Smooth muscle cell (in vitro differentiated cells): ENCODE measurements at regions not wholly inside any gene's neighbourhood (a gene's known extent, or its start where the extent isn't known, plus 50 kb on each side); places are given as distances from the start of the nearest gene placed in this dataset.
A peak's percentile ranks its signal among the peaks of the same experiment; 100 is the strongest.

ENCODE experiments used
- DNase-seq: peaks from one replicate; lab custom pipeline; 2025; ENCODE audit not compliant: unreplicated experiment; lab: John Stamatoyannopoulos, UW
- H2AFZ ChIP-seq: fragments of 200-600 bp; sonication (generic); 2 replicates; pipeline ENCODE4 v1.6.0; 2016; ENCODE audit warnings: antibody characterized with exemption, low read depth, mild to moderate bottlenecking
- H3F3A ChIP-seq: fragments of 200-600 bp; sonication (generic); 2 replicates; pipeline ENCODE4 v1.6.0; 2017; ENCODE audit warnings: antibody characterized with exemption, low read depth
- H3K27ac ChIP-seq: fragments of 200-600 bp; sonication (generic); 2 replicates; pipeline ENCODE4 v1.5.1; 2016; ENCODE audit warnings: low read depth, mild to moderate bottlenecking
- H3K27me3 ChIP-seq: fragments of 200-600 bp; sonication (generic); 2 replicates; pipeline ENCODE4 v1.6.1; 2016; ENCODE audit warnings: low read depth, mild to moderate bottlenecking
- H3K36me3 ChIP-seq: fragments of 200-600 bp; sonication (generic); 2 replicates; pipeline ENCODE4 v1.5.1; 2016; ENCODE audit warnings: low read depth
- H3K4me1 ChIP-seq: fragments of 200-600 bp; sonication (generic); 2 replicates; pipeline ENCODE4 v1.5.1; 2016; ENCODE audit warnings: low read depth
- H3K4me2 ChIP-seq: fragments of 200-600 bp; sonication (generic); 2 replicates; pipeline ENCODE4 v1.6.0; 2016; ENCODE audit warnings: mild to moderate bottlenecking
- H3K4me3 ChIP-seq: fragments of 200-600 bp; sonication (generic); 2 replicates; pipeline ENCODE4 v1.5.1; 2016; ENCODE audit warnings: mild to moderate bottlenecking
- H3K79me2 ChIP-seq: fragments of 200-600 bp; sonication (generic); 2 replicates; pipeline ENCODE4 v1.6.0; 2016; ENCODE audit warnings: low read depth, mild to moderate bottlenecking
- H3K9ac ChIP-seq: fragments of 200-600 bp; sonication (generic); 2 replicates; pipeline ENCODE4 v1.6.0; 2016; ENCODE audit warnings: low read depth
- H3K9me3 ChIP-seq: fragments of 200-600 bp; sonication (generic); replicated peaks from 2 replicates; pipeline ENCODE4 v1.5.1; 2016; ENCODE audit warnings: low read depth
- H4K20me1 ChIP-seq: fragments of 200-600 bp; sonication (generic); 2 replicates; pipeline ENCODE4 v1.6.0; 2016; ENCODE audit warnings: low read depth
- CTCF ChIP-seq: fragments of 200-600 bp; sonication (generic); IDR thresholded peaks from 2 replicates; pipeline ENCODE4 v1.5.1; 2017; ENCODE audit warnings: borderline replicate concordance, mild to moderate bottlenecking, antibody characterized with exemption; ENCODE audit not compliant: insufficient read depth, poor library complexity, severe bottlenecking
- WGBS: methylation state at CpG from one replicate; pipeline ENCODE4 v1.1.7; 2016; ENCODE audit warnings: low lambda C conversion rate; 5-methylcytosine and 5-hydroxymethylcytosine counted together

- Histone ChIP-seq H3K27me3 (no peaks in the 10 kb centered on the region), H3K27ac (no peak overlapping the region), H3K4me2 (no peak overlapping the region), H3K79me2 (no peaks in the 10 kb centered on the region), H2AFZ (no peak overlapping the region), H3K9ac (no peak overlapping the region), H3K4me3 (no peak overlapping the region), H3F3A (no peaks in the 10 kb centered on the region), H3K4me1 (no peaks in the 10 kb centered on the region), H3K9me3 (no peaks in the 10 kb centered on the region), H4K20me1 (no peaks in the 10 kb centered on the region), H3K36me3 (no peaks in the 10 kb centered on the region)
- DNase-seq: no peak
- no peak for TF ChIP-seq CTCF
Measured at GRCh38 chr2:53243430-53243829, 524.2 kb upstream of the CHAC2 start.

- H4K20me1 ChIP-seq: no peaks in the 10 kb centered on the region
- TF ChIP-seq CTCF: no peak
- H3K27me3 ChIP-seq: no peaks in the 10 kb centered on the region
- 74% methylated on average over 3 of the region's 3 CpGs for WGBS
- no peaks in the 10 kb centered on the region for H3K9me3 ChIP-seq
- H3K9ac ChIP-seq: no peak overlapping the region
- no peaks in the 10 kb centered on the region for H3K4me1 ChIP-seq
- DNase-seq: no peak
- H3F3A ChIP-seq: no peaks in the 10 kb centered on the region
- no peak overlapping the region for H3K4me3 ChIP-seq
- no peaks in the 10 kb centered on the region for H3K79me2 ChIP-seq
- H3K27ac ChIP-seq: no peak overlapping the region
- H3K4me2 ChIP-seq: no peak overlapping the region
- no peaks in the 10 kb centered on the region for H3K36me3 ChIP-seq
- no peak overlapping the region for H2AFZ ChIP-seq
Measured at GRCh38 chr2:53242090-53242489, 525.5 kb upstream of the CHAC2 start.

- H3F3A ChIP-seq: no peaks in the 10 kb centered on the region
- H3K27me3 ChIP-seq: no peaks in the 10 kb centered on the region
- DNase-seq: no peak
- H3K4me3 ChIP-seq: no peak overlapping the region
- H3K4me1 ChIP-seq: no peaks in the 10 kb centered on the region
- no peak overlapping the region for H3K9ac ChIP-seq
- no peak for TF ChIP-seq CTCF
- WGBS: 60% methylated on average over 1 of the region's 1 CpG
- no peaks in the 10 kb centered on the region for H3K9me3 ChIP-seq
- H3K27ac ChIP-seq: no peak overlapping the region
- H3K4me2 ChIP-seq: no peak overlapping the region
- no peaks in the 10 kb centered on the region for H3K36me3 ChIP-seq
- no peaks in the 10 kb centered on the region for H4K20me1 ChIP-seq
- no peaks in the 10 kb centered on the region for H3K79me2 ChIP-seq
- H2AFZ ChIP-seq: peak overlapping the region; percentile 25
Measured at GRCh38 chr2:53235836-53236582, 531.6 kb upstream of the CHAC2 start.

- Histone ChIP-seq H4K20me1 (no peaks in the 10 kb centered on the region), H3K27me3 (no peaks in the 10 kb centered on the region), H3K27ac (no peak overlapping the region), H3K9me3 (no peaks in the 10 kb centered on the region), H3K79me2 (no peaks in the 10 kb centered on the region), H3K4me2 (no peak overlapping the region), H3K4me3 (no peak overlapping the region), H3K4me1 (no peaks in the 10 kb centered on the region), H2AFZ (no peak overlapping the region), H3F3A (no peaks in the 10 kb centered on the region), H3K9ac (no peak overlapping the region), H3K36me3 (no peaks in the 10 kb centered on the region)
- DNase-seq: no peak
- no peak for TF ChIP-seq CTCF
- 64% methylated on average over 1 of the region's 1 CpG for WGBS
Measured at GRCh38 chr2:53234548-53234903, 533.1 kb upstream of the CHAC2 start.
